ENCODE measurements at regions not wholly inside any gene's neighbourhood (a gene's known extent, or its start where the extent isn't known, plus 50 kb on each side); places are given as distances from the start of the nearest gene placed in this dataset.

- Histone ChIP-seq H3K4me2 (ENCODE audit: low read length) (no peak overlapping the region), H4K20me1 (ENCODE audit: insufficient read depth) (no peaks in the 10 kb centered on the region), H3F3A (ENCODE audit: insufficient read depth, low read length, poor library complexity, severe bottlenecking) (no peaks in the 10 kb centered on the region), H3K27ac (ENCODE audit: low read length) (no peak overlapping the region), H3K27me3 (ENCODE audit: insufficient read depth, low read depth, low read length) (no peaks in the 10 kb centered on the region), H3K9ac (ENCODE audit: low read length) (no peak overlapping the region), H2AFZ (ENCODE audit: low read depth, low read length) (no peak overlapping the region), H3K9me3 (ENCODE audit: low read length) (no peaks in the 10 kb centered on the region), H3K4me3 (ENCODE audit: low read length) (no peak overlapping the region), H3K36me3 (ENCODE audit: insufficient read depth, low read length) (no peaks in the 10 kb centered on the region), H3K9me2 (ENCODE audit: insufficient read depth, low read length) (no peaks in the 10 kb centered on the region), H3K79me2 (replicated peaks; ENCODE audit: insufficient read depth, low read length) (no peaks in the 10 kb centered on the region)
- TF ChIP-seq CTCF (IDR thresholded peaks at IDR 0.05; ENCODE audit: poor library complexity, severe bottlenecking), result no peak
- no peak for TF ChIP-seq MXI1 (conservative IDR thresholded peaks at IDR 0.05; ENCODE audit: poor library complexity, severe bottlenecking)
- no peak for TF ChIP-seq REST (IDR thresholded peaks at IDR 0.05; ENCODE audit: borderline replicate concordance)
- no peak for TF ChIP-seq EP300 (conservative IDR thresholded peaks at IDR 0.05; ENCODE audit: poor library complexity, severe bottlenecking)
- no peak for TF ChIP-seq EZH2 (IDR thresholded peaks at IDR 0.05; ENCODE audit: borderline replicate concordance, insufficient read depth, low read length, poor library complexity, severe bottlenecking)
- no peak for TF ChIP-seq SMC3 (conservative IDR thresholded peaks at IDR 0.05; ENCODE audit: poor library complexity)
- TF ChIP-seq TAF1 (IDR thresholded peaks at IDR 0.05; ENCODE audit: low read depth), result no peak
- no peak for TF ChIP-seq POLR2AphosphoS5 (IDR thresholded peaks at IDR 0.05)
- TF ChIP-seq RAD21 (conservative IDR thresholded peaks at IDR 0.05), result no peak
Observed at GRCh38 chr20:17108896-17109295, 117.9 kb upstream of the PCSK2 start.

GRCh38 chr20:17109307-17109706 lies 117.5 kb upstream of the PCSK2 start:
- no peaks in the 10 kb centered on the region for H3K9me3 ChIP-seq (ENCODE audit: low read length)
- H3K4me2 ChIP-seq (ENCODE audit: low read length), result no peak overlapping the region
- no peak overlapping the region for H2AFZ ChIP-seq (ENCODE audit: low read depth, low read length)
- no peak overlapping the region for H3K27ac ChIP-seq (ENCODE audit: low read length)
- H3K4me3 ChIP-seq (ENCODE audit: low read length), result no peak overlapping the region
- H3K27me3 ChIP-seq (ENCODE audit: insufficient read depth, low read depth, low read length), result no peaks in the 10 kb centered on the region
- no peaks in the 10 kb centered on the region for H4K20me1 ChIP-seq (ENCODE audit: insufficient read depth)
- H3K9ac ChIP-seq (ENCODE audit: low read length), result no peak overlapping the region
- H3K9me2 ChIP-seq (ENCODE audit: insufficient read depth, low read length), result no peaks in the 10 kb centered on the region
- H3K79me2 ChIP-seq (replicated peaks; ENCODE audit: insufficient read depth, low read length), result no peaks in the 10 kb centered on the region
- no peaks in the 10 kb centered on the region for H3K36me3 ChIP-seq (ENCODE audit: insufficient read depth, low read length)
- no peak for TF ChIP-seq EZH2 (IDR thresholded peaks at IDR 0.05; ENCODE audit: borderline replicate concordance, insufficient read depth, low read length, poor library complexity, severe bottlenecking)
- TF ChIP-seq REST (IDR thresholded peaks at IDR 0.05; ENCODE audit: borderline replicate concordance), result no peak
- no peak for TF ChIP-seq MXI1 (conservative IDR thresholded peaks at IDR 0.05; ENCODE audit: poor library complexity, severe bottlenecking)
- no peak for TF ChIP-seq CTCF (IDR thresholded peaks at IDR 0.05; ENCODE audit: poor library complexity, severe bottlenecking)
- no peak for TF ChIP-seq RAD21 (conservative IDR thresholded peaks at IDR 0.05)
- TF ChIP-seq POLR2AphosphoS5 (IDR thresholded peaks at IDR 0.05), result no peak
- TF ChIP-seq TAF1 (IDR thresholded peaks at IDR 0.05; ENCODE audit: low read depth), result no peak
- no peak for TF ChIP-seq EP300 (conservative IDR thresholded peaks at IDR 0.05; ENCODE audit: poor library complexity, severe bottlenecking)
- TF ChIP-seq SMC3 (conservative IDR thresholded peaks at IDR 0.05; ENCODE audit: poor library complexity), result no peak
- no peaks in the 10 kb centered on the region for H3F3A ChIP-seq (ENCODE audit: insufficient read depth, low read length, poor library complexity, severe bottlenecking)
